Heart left ventricle (tissue), 16 donors: ENCODE measurements at regions not wholly inside any gene's neighbourhood (a gene's known extent, or its start where the extent isn't known, plus 50 kb on each side); places are given as distances from the start of the nearest gene placed in this dataset.

ENCODE experiments used
- ATAC-seq, 4 donors: fragments of 200-7000 bp; cut with Tn5 transposase; one replicate each; pipeline ENCODE4 v1.9.1; 2020 to 2022; ENCODE audit warnings: moderate library complexity in 4 of 4, mild to moderate bottlenecking in 3 of 4, moderate number of reproducible peaks in 1 of 4
- DNase-seq, 5 donors: peaks; one replicate each; pipeline ENCODE4 v3.0.0-alpha.2; 2020
- H3K27ac ChIP-seq, 12 donors: fragments of 200-600 bp; sonication (generic) in 4 of 12; one replicate each; pipeline versions ENCODE4 v1.5.0 to v1.8.0; 2016 to 2022; ENCODE audit warnings: mild to moderate bottlenecking in 2 of 12
- H3K27me3 ChIP-seq, 9 donors: fragments of 200-600 bp; sonication (generic) in 2 of 9; one replicate each; pipeline versions ENCODE4 v1.5.1 to v1.8.0; 2016 to 2022; ENCODE audit warnings: mild to moderate bottlenecking in 3 of 9
- H3K36me3 ChIP-seq, 9 donors: fragments of 200-600 bp; sonication (generic) in 2 of 9; one replicate each; pipeline versions ENCODE4 v1.5.0 to v1.8.0; 2018 to 2022; ENCODE audit warnings: mild to moderate bottlenecking in 2 of 9
- H3K4me1 ChIP-seq, 12 donors: fragments of 200-600 bp; sonication (generic) in 4 of 12; one replicate each; pipeline versions ENCODE4 v1.5.0 to v1.8.0; 2016 to 2022; ENCODE audit warnings: mild to moderate bottlenecking in 3 of 12
- H3K4me3 ChIP-seq, 12 donors: fragments of 200-600 bp; sonication (generic) in 4 of 12; one replicate each; pipeline versions ENCODE4 v1.5.0 to v1.8.0; 2017 to 2022; ENCODE audit warnings: mild to moderate bottlenecking in 9 of 12, moderate library complexity in 4 of 12
- H3K9me3 ChIP-seq, 12 donors: fragments of 200-600 bp; sonication (generic) in 4 of 12; one replicate each; pipeline versions ENCODE4 v1.5.0 to v1.8.0; 2016 to 2022; ENCODE audit warnings: mild to moderate bottlenecking in 1 of 12
- POLR2A ChIP-seq, 2 donors: fragments of 450-650 bp; IDR thresholded peaks; one replicate each; pipeline ENCODE4 v1.6.1; 2017; ENCODE audit warnings: antibody characterized with exemption in 2 of 2, mild to moderate bottlenecking in 2 of 2, moderate library complexity in 2 of 2
- WGBS, 4 donors: extraction: QIAGEN DNeasy Blood & Tissue Kit in 2 of 4; methylation state at CpG; one replicate each; pipeline versions ENCODE4 v1.1.5 to v1.1.7; 2013 to 2018; 5-methylcytosine and 5-hydroxymethylcytosine counted together
- intact Hi-C, 10 donors: fragments of 100-400 bp; cut with DNase I; formaldehyde crosslinking; loops; one replicate each; pipeline versions ENCODE4 v1.11.1 to v1.14.2; 2022
- TF ChIP-seq, protein P1 (sequence below), 12 donors: fragments of 200-600 bp; sonication (generic) in 4 of 12; IDR thresholded peaks; one replicate each; pipeline versions ENCODE4 v1.5.0 to v1.8.0; 2018 to 2022; ENCODE audit warnings: antibody characterized with exemption in 12 of 12, mild to moderate bottlenecking in 5 of 12
- donor health status: ischemic (EF 13 %, LVEDD 7.1; RV severe dilation, severe dysfunction).
- donor health status: healthy with polysubstance abuse.
- donor health status: DM: no; HTN: yes; CAD: no.
- donor health status: DM: no; HTN: no; CAD: no.
- donor health status: ischemic (EF 25% LVEDD 6.9; RV normal size, moderate dysfunction).
- donor health status: ischemic (EF 25% LVEDD 5.7; RV mildly dilated, moderate dysfunction).
- donor health status: healthy.
- donor health status: DM: yes; HTN: yes; CAD: no.
- donor health status: ischemic (EF 35%, LVEDD 5.7; RV mildly dilated, moderate dysfunction).
- donor health status: nonischemic (EF 11% LVEDD 7.7; RV severe dilation, severe dysfunction).
- donor health status: DM: yes; HTN: yes; CAD: no.
- donor health status: PGD.
- donor health status: ischemic (EF 29% LVEDD 5.4; RV normal size, mild dysfunction).
- donor health status: nonischemic (EF 23%, LVEDD 6.1; RV moderate dilation, normal function).

DNA sequence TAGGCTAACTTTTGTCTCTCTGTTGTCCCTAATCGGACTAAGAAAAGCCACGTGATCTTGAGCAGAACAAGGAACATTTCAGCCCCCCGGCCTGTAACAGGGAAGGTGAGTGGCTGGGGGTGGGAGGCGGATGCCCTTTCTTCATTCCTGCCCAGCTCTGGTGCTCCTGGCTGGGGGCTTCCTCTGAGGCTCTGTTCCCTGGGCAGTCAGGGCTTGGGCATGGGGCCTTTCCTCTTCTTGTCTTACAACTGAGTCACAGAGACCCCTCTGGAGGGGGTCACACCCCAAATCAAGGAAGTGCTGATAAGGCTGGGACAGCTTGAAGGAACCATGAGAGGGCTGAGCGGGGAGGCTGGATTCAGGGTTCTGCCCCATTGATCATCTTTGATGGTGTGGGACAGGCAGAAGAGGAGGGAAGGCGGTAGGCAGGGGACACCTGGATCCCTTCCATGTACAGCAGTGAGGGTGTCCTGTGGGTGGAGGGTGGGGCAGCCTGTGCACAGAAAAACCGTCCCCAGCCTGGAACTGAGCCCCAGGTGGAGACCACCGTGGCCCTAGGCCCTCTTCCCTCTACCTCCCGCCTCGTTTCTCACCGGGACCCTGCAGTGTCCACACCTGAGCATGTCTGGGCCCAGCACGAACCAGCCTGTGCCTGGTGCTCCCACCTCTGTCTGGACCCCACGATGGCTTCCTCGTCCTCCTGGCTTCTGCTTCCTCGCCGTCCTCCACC lies 257.7 kb upstream of the IRX1 start:
- DNase-seq (peak in 1 of 5 donors; percentile 37), ATAC-seq (no peak)
- Histone ChIP-seq H3K27me3 (peaks cover 0 to 3% (median 0%) of the 10 kb centered on the region in 9 donors), H3K9me3 (no peaks in the 10 kb centered on the region), H3K4me1 (no peaks in the 10 kb centered on the region), H3K27ac (no peak overlapping the region), H3K4me3 (no peak overlapping the region), H3K36me3 (no peaks in the 10 kb centered on the region)
- intact Hi-C loops, result no loop called here
- TF ChIP-seq, protein P1, sequence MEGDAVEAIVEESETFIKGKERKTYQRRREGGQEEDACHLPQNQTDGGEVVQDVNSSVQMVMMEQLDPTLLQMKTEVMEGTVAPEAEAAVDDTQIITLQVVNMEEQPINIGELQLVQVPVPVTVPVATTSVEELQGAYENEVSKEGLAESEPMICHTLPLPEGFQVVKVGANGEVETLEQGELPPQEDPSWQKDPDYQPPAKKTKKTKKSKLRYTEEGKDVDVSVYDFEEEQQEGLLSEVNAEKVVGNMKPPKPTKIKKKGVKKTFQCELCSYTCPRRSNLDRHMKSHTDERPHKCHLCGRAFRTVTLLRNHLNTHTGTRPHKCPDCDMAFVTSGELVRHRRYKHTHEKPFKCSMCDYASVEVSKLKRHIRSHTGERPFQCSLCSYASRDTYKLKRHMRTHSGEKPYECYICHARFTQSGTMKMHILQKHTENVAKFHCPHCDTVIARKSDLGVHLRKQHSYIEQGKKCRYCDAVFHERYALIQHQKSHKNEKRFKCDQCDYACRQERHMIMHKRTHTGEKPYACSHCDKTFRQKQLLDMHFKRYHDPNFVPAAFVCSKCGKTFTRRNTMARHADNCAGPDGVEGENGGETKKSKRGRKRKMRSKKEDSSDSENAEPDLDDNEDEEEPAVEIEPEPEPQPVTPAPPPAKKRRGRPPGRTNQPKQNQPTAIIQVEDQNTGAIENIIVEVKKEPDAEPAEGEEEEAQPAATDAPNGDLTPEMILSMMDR (IDR thresholded peaks at IDR 0.05), result no peak
- no peak for TF ChIP-seq POLR2A (IDR thresholded peaks at IDR 0.05)
- 74 to 85% (median 79%) methylated on average over 16 of the region's 16 CpGs for WGBS, 4 donors

DNA sequence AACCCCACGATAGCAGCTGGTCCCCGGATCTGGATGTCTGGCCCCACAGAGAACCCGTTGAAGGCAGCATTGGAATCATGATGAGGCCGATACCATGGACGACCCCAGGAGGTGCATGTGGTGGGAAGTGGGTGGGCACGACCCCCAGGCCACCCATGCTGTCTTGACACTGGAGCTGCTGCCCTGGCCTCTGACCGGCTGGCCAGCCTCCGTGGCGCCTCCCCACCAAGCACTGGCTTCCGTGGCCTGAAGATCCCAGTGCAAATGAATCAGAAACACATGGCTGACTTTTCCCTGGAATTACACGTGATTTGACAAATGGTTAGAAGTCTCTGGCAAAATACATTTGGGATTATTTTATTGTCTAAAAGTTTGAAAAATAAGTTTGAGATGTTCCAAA lies 259.0 kb upstream of the IRX1 start:
- Histone ChIP-seq H3K27me3 (peaks cover 0 to 3% (median 0%) of the 10 kb centered on the region in 9 donors), H3K4me3 (no peak overlapping the region), H3K27ac (no peak overlapping the region), H3K36me3 (no peaks in the 10 kb centered on the region), H3K4me1 (no peaks in the 10 kb centered on the region), H3K9me3 (no peaks in the 10 kb centered on the region)
- intact Hi-C loops, result no loop called here
- DNase-seq (no peak), ATAC-seq (no peak)
- WGBS, 4 donors, result 67 to 83% (median 77%) methylated on average over 8 to 11 of the region's 11 CpGs
- TF ChIP-seq, protein P1 (IDR thresholded peaks at IDR 0.05), result no peak
- TF ChIP-seq POLR2A (IDR thresholded peaks at IDR 0.05), result no peak

DNA sequence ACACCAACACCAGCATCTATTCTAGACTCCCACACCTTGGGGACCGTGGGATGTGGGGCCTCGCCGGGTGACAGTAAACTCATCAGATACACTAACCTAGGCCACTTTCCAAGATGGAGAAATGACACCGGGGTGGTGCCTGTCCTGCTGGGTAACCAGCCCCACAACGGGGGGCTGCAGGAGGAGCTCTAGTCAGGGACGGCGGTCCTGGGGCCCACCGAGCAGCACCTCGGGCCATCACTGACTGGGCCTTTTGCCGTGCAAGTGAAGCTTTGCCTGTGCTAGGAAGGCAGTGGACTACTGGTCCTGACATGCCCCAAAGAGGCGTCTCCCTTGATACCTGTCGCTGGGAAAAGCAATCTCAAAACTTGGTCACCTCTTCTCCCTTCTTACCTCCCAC lies 260.3 kb upstream of the IRX1 start:
- intact Hi-C loops, result no loop called here
- ATAC-seq (no peak), DNase-seq (no peak)
- WGBS, 4 donors, result 74 to 89% (median 77%) methylated on average over 9 to 12 of the region's 12 CpGs
- Histone ChIP-seq H3K4me3 (no peak overlapping the region), H3K9me3 (no peaks in the 10 kb centered on the region), H3K36me3 (no peaks in the 10 kb centered on the region), H3K27ac (no peak overlapping the region), H3K27me3 (peaks cover 0 to 3% (median 0%) of the 10 kb centered on the region in 9 donors), H3K4me1 (no peaks in the 10 kb centered on the region)
- TF ChIP-seq POLR2A (IDR thresholded peaks at IDR 0.05), result no peak
- TF ChIP-seq, protein P1 (IDR thresholded peaks at IDR 0.05), result no peak

GRCh38 chr5:3333836-3334235 lies 261.8 kb upstream of the IRX1 start:
- Histone ChIP-seq H3K4me3 (no peak overlapping the region), H3K4me1 (no peaks in the 10 kb centered on the region), H3K27ac (no peak overlapping the region), H3K27me3 (peaks cover 0 to 3% (median 0%) of the 10 kb centered on the region in 9 donors), H3K36me3 (no peaks in the 10 kb centered on the region), H3K9me3 (no peaks in the 10 kb centered on the region)
- 73 to 91% (median 83%) methylated on average over 7 to 8 of the region's 8 CpGs for WGBS, 4 donors
- intact Hi-C loops, result no loop called here
- ATAC-seq (no peak), DNase-seq (no peak)
- TF ChIP-seq POLR2A (IDR thresholded peaks at IDR 0.05), result no peak
- TF ChIP-seq, protein P1 (IDR thresholded peaks at IDR 0.05), result no peak
